IMR-90 (cell line): ENCODE measurements at regions not wholly inside any gene's neighbourhood (a gene's known extent, or its start where the extent isn't known, plus 50 kb on each side); places are given as distances from the start of the nearest gene placed in this dataset.

Experiments used
- ATAC-seq: fragments of 200-7000 bp; cut with Tn5 transposase; 2 replicates; pipeline ENCODE4 v1.9.1; 2020; ENCODE audit warnings: low read depth, mild to moderate bottlenecking, moderate library complexity
- BruUV-seq: library from RNA; stranded (reverse); fragments of 400-500 nt; replicated peaks from 2 replicates; lab custom pipeline; 2021; lab: Mats Ljungman, UMichigan
- CTCF ChIA-PET: fragments of 300-600 bp; formaldehyde crosslinking; extraction: SDS; loops from one replicate; lab custom pipeline; 2021; ENCODE audit warnings: antibody characterized with exemption; lab: Yijun Ruan, JAX
- POLR2A ChIA-PET: fragments of 300-600 bp; sonication (Branson Sonifier 250); formaldehyde crosslinking; loops from one replicate; lab custom pipeline; 2022; ENCODE audit warnings: antibody characterized with exemption; ENCODE audit not compliant: unreplicated experiment; lab: Charles Lee
- DNase-seq: peaks from one replicate; pipeline ENCODE4 v3.0.0; 2013
- H2AFZ ChIP-seq: replicated peaks from 2 replicates; pipeline ENCODE3; 2013; ENCODE audit warnings: low read length, mild to moderate bottlenecking; ENCODE audit not compliant: poor library complexity
- H2AK5ac ChIP-seq: 2 replicates; pipeline ENCODE4 v1.6.1; 2013; ENCODE audit warnings: low read depth, low read length, inconsistent platforms
- H2AK9ac ChIP-seq: replicated peaks from 2 replicates; pipeline ENCODE3; 2013; ENCODE audit warnings: mild to moderate bottlenecking, low read depth, low read length, moderate library complexity; ENCODE audit not compliant: poor library complexity
- H2BK120ac ChIP-seq: 2 replicates; pipeline ENCODE4 v1.6.1; 2013; ENCODE audit warnings: low read depth, low read length, inconsistent platforms
- H2BK15ac ChIP-seq: 3 replicates; pipeline ENCODE4 v1.6.1; 2013; ENCODE audit warnings: low read depth, low read length, inconsistent platforms
- H2BK20ac ChIP-seq: 2 replicates; pipeline ENCODE4 v1.6.1; 2013; ENCODE audit warnings: low read depth, mild to moderate bottlenecking, inconsistent platforms, low read length, moderate library complexity
- H2BK5ac ChIP-seq: 2 replicates; pipeline ENCODE4 v1.6.1; 2013; ENCODE audit warnings: mild to moderate bottlenecking, low read depth, low read length, inconsistent platforms; ENCODE audit not compliant: poor library complexity, severe bottlenecking
- H3K14ac ChIP-seq: replicated peaks from 2 replicates; pipeline ENCODE4 v1.6.1; 2013; ENCODE audit warnings: low read depth, low read length, inconsistent platforms
- H3K18ac ChIP-seq: 2 replicates; pipeline ENCODE4 v1.6.1; 2013; ENCODE audit warnings: low read depth, low read length, control low read depth
- H3K23ac ChIP-seq: 2 replicates; pipeline ENCODE4 v1.6.1; 2013; ENCODE audit warnings: low read depth, low read length, inconsistent platforms
- H3K27ac ChIP-seq: 2 replicates; pipeline ENCODE4 v1.5.1; 2013; ENCODE audit warnings: mild to moderate bottlenecking, control low read depth, low read length; ENCODE audit not compliant: insufficient read depth
- H3K27me3 ChIP-seq: 2 replicates; pipeline ENCODE4 v1.6.1; 2013; ENCODE audit warnings: low read length; ENCODE audit not compliant: control insufficient read depth, insufficient read depth
- H3K36me3 ChIP-seq: 2 replicates; pipeline ENCODE4 v1.6.1; 2013; ENCODE audit warnings: low read length, mixed read lengths; ENCODE audit not compliant: control insufficient read depth, insufficient read depth
- H3K4ac ChIP-seq: 2 replicates; pipeline ENCODE4 v1.6.1; 2013; ENCODE audit warnings: low read depth, low read length, inconsistent platforms
- H3K4me1 ChIP-seq: 2 replicates; pipeline ENCODE4 v1.6.1; 2013; ENCODE audit warnings: low read length, mixed read lengths; ENCODE audit not compliant: control insufficient read depth, insufficient read depth
- H3K4me2 ChIP-seq: 2 replicates; pipeline ENCODE4 v1.6.1; 2013; ENCODE audit warnings: low read depth, mild to moderate bottlenecking, control low read depth, low read length, moderate library complexity
- H3K4me3 ChIP-seq: 2 replicates; pipeline ENCODE4 v1.5.1; 2013; ENCODE audit warnings: low read depth, mild to moderate bottlenecking, control low read depth, low read length, moderate library complexity; ENCODE audit not compliant: insufficient read depth
- H3K56ac ChIP-seq: 2 replicates; pipeline ENCODE4 v1.6.1; 2013; ENCODE audit warnings: low read length, inconsistent platforms; ENCODE audit not compliant: insufficient read depth; ENCODE audit errors: extremely low read depth
- H3K79me1 ChIP-seq, 2 experiments: 2 replicates each; pipeline ENCODE4 v1.6.1; 2013; ENCODE audit warnings: low read length in 2 of 2, inconsistent platforms in 1 of 2, low read depth in 1 of 2
- H3K9ac ChIP-seq: 2 replicates; pipeline ENCODE4 v1.6.1; 2013; ENCODE audit warnings: low read depth, low read length, control low read depth
- H3K9me1 ChIP-seq: 2 replicates; pipeline ENCODE4 v1.6.1; 2013; ENCODE audit warnings: low read length, inconsistent platforms; ENCODE audit not compliant: insufficient read depth
- H3K9me3 ChIP-seq: 2 replicates; pipeline ENCODE4 v1.6.1; 2013; ENCODE audit warnings: low read length; ENCODE audit not compliant: control insufficient read depth, insufficient read depth
- H4K20me1 ChIP-seq: 2 replicates; pipeline ENCODE4 v1.6.1; 2013; ENCODE audit warnings: low read length, inconsistent platforms; ENCODE audit not compliant: insufficient read depth
- H4K5ac ChIP-seq: 2 replicates; pipeline ENCODE4 v1.6.1; 2013; ENCODE audit warnings: mild to moderate bottlenecking, low read depth, low read length, control low read depth
- H4K8ac ChIP-seq, 2 experiments: 2 replicates each; pipeline ENCODE4 v1.6.1; 2013; ENCODE audit warnings: low read depth in 2 of 2, low read length in 2 of 2, control low read depth in 1 of 2, inconsistent platforms in 1 of 2
- H4K91ac ChIP-seq: 2 replicates; pipeline ENCODE4 v1.6.1; 2013; ENCODE audit warnings: low read depth, low read length, inconsistent platforms; ENCODE audit not compliant: insufficient read depth
- BHLHE40 ChIP-seq: fragments of 150-350 bp; IDR thresholded peaks from 2 replicates; pipeline ENCODE4 v1.6.1; 2016; ENCODE audit warnings: mild to moderate bottlenecking, low read depth, low read length
- CEBPB ChIP-seq: IDR thresholded peaks from 2 replicates; pipeline ENCODE4 v1.6.1; 2012; ENCODE audit warnings: low read depth, low read length, improper control_type of control experiment
- CTCF ChIP-seq: conservative IDR thresholded peaks from 2 replicates; pipeline ENCODE4 v1.5.1; 2012; ENCODE audit warnings: mild to moderate bottlenecking, low read depth, low read length, improper control_type of control experiment
- ELK1 ChIP-seq: fragments of 150-350 bp; IDR thresholded peaks from 2 replicates; pipeline ENCODE4 v1.6.1; 2016; ENCODE audit warnings: low read depth, mild to moderate bottlenecking, low read length, moderate library complexity, borderline replicate concordance
- FOS ChIP-seq: fragments of 150-350 bp; IDR thresholded peaks from 2 replicates; pipeline ENCODE4 v1.6.1; 2016; ENCODE audit warnings: low read depth, low read length
- MAFK ChIP-seq: IDR thresholded peaks from 2 replicates; pipeline ENCODE4 v1.6.1; 2012; ENCODE audit warnings: low read depth, low read length, improper control_type of control experiment
- MAZ ChIP-seq: IDR thresholded peaks from 2 replicates; pipeline ENCODE4 v1.6.1; 2012; ENCODE audit warnings: low read depth, mild to moderate bottlenecking, low read length, improper control_type of control experiment, moderate library complexity, borderline replicate concordance
- MXI1 ChIP-seq: IDR thresholded peaks from 2 replicates; pipeline ENCODE4 v1.6.1; 2012; ENCODE audit warnings: low read depth, mild to moderate bottlenecking, low read length, moderate library complexity, borderline replicate concordance
- NFE2L2 ChIP-seq: fragments of 150-350 bp; IDR thresholded peaks from 2 replicates; pipeline ENCODE4 v1.6.1; 2016; ENCODE audit warnings: low read depth, mild to moderate bottlenecking, low read length
- POLR2A ChIP-seq: IDR thresholded peaks from 2 replicates; pipeline ENCODE4 v1.6.1; 2012; ENCODE audit warnings: mild to moderate bottlenecking, low read depth, low read length
- RAD21 ChIP-seq: IDR thresholded peaks from 2 replicates; pipeline ENCODE4 v1.6.1; 2012; ENCODE audit warnings: low read length, improper control_type of control experiment
- RCOR1 ChIP-seq: IDR thresholded peaks from 2 replicates; pipeline ENCODE4 v1.6.1; 2012; ENCODE audit warnings: mild to moderate bottlenecking, low read length, improper control_type of control experiment; ENCODE audit not compliant: insufficient replicate concordance
- WGBS, 2 experiments: methylation state at CpG; one replicate each; pipeline versions ENCODE4 v1.1.5 to v1.1.7; 2013; ENCODE audit warnings: missing lambda C conversion rate in 2 of 2; ENCODE audit not compliant: insufficient read length in 1 of 2; ENCODE audit errors: extremely low coverage in 2 of 2; 5-methylcytosine and 5-hydroxymethylcytosine counted together
- dilution Hi-C: fragments of 300-500 bp; cut with HindIII; formaldehyde crosslinking; loops from one replicate; pipeline ENCODE4 v1.14.3; 2018; ENCODE audit warnings: low sequenced_read_pairs; ENCODE audit not compliant: unreplicated experiment
- in situ Hi-C: fragments of 300-500 bp; cut with MboI; formaldehyde crosslinking; loops from 3 replicates; pipeline ENCODE4 v1.14.3; 2019; ENCODE audit warnings: low sequenced_read_pairs, inconsistent platforms, mixed read lengths
- intact Hi-C: fragments of 100-400 bp; cut with micrococcal nuclease; formaldehyde crosslinking; loops from 2 replicates; pipeline ENCODE4 v1.10.0; 2022

- ChIA-PET POLR2A (no interaction called here), CTCF (no interaction called here)
- H3K4me1 ChIP-seq, result no peaks in the 10 kb centered on the region
- no peak overlapping the region for H2BK20ac ChIP-seq
- H4K20me1 ChIP-seq, result no peaks in the 10 kb centered on the region
- H3K27me3 ChIP-seq, result no peaks in the 10 kb centered on the region
- TF ChIP-seq ELK1, result no peak
- no peak for TF ChIP-seq RAD21
- no peak for TF ChIP-seq CTCF
- no peak for TF ChIP-seq MAZ
- no peak for TF ChIP-seq MXI1
- no peak for TF ChIP-seq POLR2A
- TF ChIP-seq FOS, result no peak
- TF ChIP-seq BHLHE40, result no peak
- no peak for TF ChIP-seq NFE2L2
- TF ChIP-seq CEBPB, result no peak
- TF ChIP-seq RCOR1, result no peak
- no peak for TF ChIP-seq MAFK
- DNase-seq (no peak), ATAC-seq (no peak)
- H3K9me3 ChIP-seq, result no peaks in the 10 kb centered on the region
- WGBS, 2 experiments, result no CpG with 5 or more reads among the region's 4 CpGs
- intact Hi-C loops (loop anchor here (10.0 kb wide), 1 partner anchor 405 kb away; no protein-coding TSS in a partner anchor), dilution Hi-C loops (no loop called here), in situ Hi-C loops (no loop called here)
- no peak overlapping the region for H3K9ac ChIP-seq
- no peaks in the 10 kb centered on the region for H3K36me3 ChIP-seq
- BruUV-seq, result no TSS peak
- no peak overlapping the region for H2BK15ac ChIP-seq
- H2BK120ac ChIP-seq, result no peak overlapping the region
- no peak overlapping the region for H2AK9ac ChIP-seq
- H4K91ac ChIP-seq, result no peak overlapping the region
- no peak overlapping the region for H3K23ac ChIP-seq
- no peak overlapping the region for H2BK5ac ChIP-seq
- no peak overlapping the region for H3K18ac ChIP-seq
- H2AFZ ChIP-seq, result no peak overlapping the region
- no peak overlapping the region for H3K4me3 ChIP-seq
- H3K27ac ChIP-seq, result no peak overlapping the region
- H3K14ac ChIP-seq, result no peak overlapping the region
- H2AK5ac ChIP-seq, result no peak overlapping the region
- no peak overlapping the region for H4K8ac ChIP-seq
- no peaks in the 10 kb centered on the region for H3K9me1 ChIP-seq
- no peaks in the 10 kb centered on the region for H3K79me1 ChIP-seq
- H3K56ac ChIP-seq, result no peak overlapping the region
- H3K4ac ChIP-seq, result no peak overlapping the region
- H3K4me2 ChIP-seq, result no peak overlapping the region
- no peak overlapping the region for H4K5ac ChIP-seq
Observed at GRCh38 chr3:59160133-59160746, 110.4 kb upstream of the CFAP20DC start.
